ENCODE measurements at regions not wholly inside any gene's neighbourhood (a gene's known extent, or its start where the extent isn't known, plus 50 kb on each side); places are given as distances from the start of the nearest gene placed in this dataset.
"Not testable (repeated sequence)": the region's sequence is repeated elsewhere in the genome, so short reads cannot be mapped to it uniquely, and the experiment has no call there.

DNA sequence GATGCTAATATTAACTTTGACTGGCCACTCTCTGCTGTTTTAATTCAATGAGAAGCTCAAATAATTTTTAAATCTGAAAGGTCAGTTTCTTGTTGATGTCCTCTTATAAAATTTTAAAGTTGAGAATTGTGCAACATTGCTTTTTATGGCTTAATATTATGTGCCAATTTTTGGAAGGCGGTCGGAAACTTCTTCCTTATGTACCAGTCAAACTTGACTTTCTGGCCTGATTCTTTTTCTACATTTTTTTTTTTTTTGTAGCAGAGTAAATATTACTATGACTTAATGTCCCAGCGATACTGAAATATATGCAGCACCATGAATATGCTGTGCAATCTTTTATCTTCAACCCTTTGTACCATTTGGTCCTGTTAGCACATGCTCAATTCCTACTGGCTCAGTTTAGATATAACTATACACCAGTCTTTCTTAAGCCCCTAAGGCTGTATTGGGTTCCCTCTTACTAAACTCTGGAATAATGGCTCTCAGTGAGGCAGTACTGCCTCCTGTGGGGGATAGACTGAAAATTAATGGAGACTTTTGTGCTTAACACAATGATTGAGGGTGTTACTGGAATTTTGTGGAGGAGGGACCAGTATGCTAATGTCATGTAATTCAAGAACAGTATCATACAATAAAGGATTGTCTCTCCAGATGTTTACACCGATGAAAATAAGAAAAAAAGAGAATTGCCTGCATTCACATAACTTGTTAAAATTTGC, 156.4 kb upstream of the SYNCRIP start:
- DNase-seq, result no peak

DNA sequence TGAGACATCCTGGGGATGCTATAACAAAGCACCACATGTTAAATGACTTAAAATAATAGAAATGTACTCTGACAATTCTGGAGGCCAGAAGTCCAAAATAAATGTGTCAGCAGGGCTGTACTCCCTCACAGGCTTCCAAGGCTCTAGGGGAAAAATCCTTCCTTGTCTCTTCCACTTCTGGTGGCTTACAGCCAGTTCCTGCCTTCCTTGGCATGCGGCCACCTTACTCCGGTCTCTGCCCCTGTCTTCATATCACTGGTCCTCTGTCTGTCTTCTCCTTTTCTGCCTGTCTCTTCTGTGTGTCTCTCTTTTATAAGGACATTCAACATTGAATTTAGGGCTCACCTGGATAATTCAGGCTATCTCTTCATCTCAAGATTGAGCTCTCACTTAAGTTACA, 155.3 kb upstream of the SYNCRIP start:
- DNase-seq, result no peak

DNA sequence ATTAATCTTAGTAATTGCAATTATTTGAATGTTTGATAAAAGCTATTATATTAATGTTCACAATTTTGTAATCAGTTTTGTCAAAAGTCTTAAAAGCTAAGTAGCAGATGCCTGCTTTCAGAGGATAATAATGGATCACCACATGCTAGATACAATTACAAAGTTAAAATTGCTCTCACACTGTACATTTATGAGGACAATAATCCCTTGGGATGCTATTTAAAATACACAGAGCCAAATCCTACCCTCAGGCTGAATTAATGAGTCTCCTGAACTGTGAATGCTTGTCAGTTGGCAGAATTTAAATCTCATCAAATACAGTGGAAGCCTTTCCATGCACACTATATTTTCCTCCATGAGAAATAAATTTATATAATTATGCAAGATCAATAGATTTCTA, 153.3 kb upstream of the SYNCRIP start:
- no peak for DNase-seq

DNA sequence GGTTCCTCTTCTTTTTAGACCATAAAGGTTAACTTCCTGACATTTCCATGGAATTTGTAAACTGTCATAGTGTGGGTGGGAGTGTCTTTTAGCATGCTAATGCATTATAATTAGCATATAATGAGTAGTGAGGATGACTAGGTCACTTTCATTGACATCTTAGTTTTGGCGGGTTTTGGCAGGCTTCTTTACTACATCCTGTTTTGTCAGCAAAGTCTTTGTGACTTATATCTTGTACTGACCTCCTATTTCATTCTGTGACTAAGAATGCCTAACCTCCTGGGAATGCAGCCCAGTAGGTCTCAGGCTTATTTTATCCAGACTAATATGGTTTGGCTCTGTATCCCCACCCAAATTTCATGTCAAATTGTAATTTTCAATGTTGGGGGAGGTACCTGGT, 149.6 kb upstream of the SYNCRIP start:
- no peak for DNase-seq

DNA sequence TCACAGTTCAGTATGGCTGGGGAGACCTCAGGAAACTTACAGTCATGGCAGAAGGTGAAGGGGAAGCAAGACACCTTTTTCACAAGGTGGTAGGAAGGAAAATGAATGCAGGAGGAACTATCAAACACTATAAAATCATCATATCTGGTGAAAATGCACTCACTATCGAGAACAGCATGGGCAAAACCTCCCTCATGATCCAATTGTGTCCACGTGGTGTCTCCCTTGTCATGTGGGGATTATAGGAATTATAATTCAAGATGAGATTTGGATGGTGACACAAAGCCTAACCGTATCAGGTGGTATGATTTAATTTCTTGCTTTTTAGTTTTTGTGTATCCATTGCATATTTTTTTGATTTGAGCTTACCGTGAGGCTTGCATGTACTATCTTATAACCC, 133.2 kb upstream of the SYNCRIP start:
- no peak for DNase-seq

DNA sequence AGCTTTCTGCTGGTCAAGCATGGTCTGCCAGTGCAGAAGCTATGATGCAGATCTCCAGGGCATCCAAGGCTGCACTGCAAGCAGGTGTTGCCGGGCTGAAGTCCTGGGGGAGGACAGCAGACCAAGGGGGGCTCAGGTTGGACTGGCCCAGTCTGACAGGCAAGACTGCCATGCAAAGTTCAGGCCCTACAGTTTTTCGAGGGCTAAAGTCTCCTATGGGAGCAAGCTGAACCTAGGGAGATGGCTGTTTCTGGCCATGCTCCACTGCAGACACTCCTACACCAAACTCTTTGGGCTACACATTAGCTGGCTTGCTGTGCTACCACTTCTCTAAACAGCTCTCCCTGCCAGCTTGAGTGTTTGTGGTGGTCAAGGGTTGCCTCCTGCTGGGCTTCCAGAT, 130.0 kb upstream of the SYNCRIP start:
- no peak for DNase-seq

DNA sequence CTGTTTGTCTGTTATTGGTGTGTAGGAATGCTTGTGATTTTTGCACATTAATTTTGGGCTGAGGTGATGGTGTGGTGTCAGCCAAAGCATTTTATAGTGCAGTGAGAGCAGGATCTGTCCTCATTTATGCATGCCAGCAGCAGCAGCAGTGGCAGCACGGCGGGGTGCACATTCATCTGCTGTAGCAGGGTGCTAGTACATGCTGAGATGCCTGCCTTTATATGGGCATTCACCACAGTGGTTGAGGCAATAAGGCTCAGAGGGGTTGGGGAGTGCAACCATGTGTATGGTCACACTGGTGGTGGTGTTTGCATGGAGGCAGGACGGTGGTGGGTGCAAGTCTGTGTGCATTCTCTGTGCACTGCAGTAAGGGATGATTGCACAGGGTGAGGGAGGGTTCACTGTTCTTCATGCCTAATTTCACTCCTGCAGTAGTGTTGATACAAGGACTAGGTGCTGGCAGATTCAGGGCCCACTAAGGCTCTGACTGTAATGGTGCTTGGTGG, 129.3 kb upstream of the SYNCRIP start:
- no peak for DNase-seq

DNA sequence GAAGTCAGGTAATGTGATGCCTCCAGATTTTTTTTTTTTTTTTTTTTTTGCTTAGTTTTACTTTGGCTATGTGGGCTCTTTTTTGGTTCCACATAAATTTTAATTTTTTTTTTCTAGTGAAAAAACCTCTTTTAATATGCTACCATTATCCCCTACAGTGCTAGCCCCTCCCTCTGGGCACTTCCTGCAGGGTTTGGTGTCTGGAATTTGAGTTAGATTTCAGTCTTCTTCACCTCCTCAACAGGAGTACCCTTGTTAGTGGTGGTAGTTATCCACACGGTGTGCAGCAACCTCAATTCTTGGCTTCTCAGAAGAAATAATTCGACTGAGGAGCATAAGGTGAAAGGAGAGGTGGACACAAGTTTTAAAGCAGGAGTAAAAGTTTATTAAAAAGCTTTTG, 128.8 kb upstream of the SYNCRIP start:
- DNase-seq, result no peak

DNA sequence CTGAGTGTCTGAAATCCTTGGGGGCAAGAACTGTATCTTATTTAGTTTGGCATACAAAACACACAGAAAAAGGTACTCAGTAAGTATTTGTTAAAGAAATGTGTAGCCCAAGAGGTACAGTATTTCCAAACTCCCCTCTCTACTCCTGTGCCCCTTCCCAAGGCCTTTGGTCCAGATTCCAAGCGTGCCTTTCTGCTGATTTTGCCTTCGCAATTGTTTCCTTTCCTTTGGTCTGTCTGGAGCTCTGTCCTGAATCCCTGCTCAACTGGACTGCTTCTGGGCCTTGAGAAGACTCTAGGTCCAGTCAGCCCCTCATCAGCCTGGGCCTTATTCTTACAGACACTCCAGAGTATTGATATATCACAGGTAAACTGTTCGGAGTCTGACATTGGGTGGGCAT, 122.2 kb upstream of the SYNCRIP start:
- no peak for DNase-seq

DNA sequence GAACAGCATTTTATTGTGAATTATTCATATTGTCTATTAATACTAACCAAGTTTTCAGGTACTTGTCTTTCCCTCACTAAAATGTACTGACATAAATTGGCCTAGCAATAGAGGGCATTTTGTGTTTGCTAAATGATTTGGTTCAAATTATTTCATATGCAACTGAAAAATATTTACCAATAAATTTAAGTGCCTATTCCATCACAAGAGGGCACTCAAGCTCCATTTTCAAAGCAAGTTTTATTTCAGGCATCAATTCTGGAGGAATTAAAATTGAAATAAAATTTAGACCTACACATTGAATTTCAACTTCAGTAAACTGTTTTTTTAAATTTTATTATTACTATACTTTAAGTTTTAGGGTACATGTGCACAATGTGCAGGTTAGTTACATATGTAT, 114.3 kb upstream of the SYNCRIP start:
- no peak for DNase-seq

DNA sequence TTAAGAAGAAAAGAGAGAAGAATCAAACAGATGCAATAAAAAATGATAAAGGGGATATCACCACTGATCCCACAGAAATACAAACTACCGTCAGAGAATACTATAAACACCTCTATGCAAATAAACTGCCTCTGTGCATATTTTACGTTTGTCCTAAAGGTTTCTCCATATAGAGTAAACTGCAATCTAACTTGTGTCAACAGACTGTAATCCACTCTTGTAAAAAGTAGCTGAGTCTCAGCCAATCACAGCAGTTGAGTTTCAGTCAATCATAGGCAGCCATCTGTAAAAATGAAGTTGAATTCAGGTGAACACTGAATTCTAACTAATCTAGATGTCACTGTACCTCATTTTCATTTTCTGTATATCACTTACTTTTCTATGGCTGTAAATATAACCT, 112.2 kb upstream of the SYNCRIP start:
- DNase-seq, result no peak

DNA sequence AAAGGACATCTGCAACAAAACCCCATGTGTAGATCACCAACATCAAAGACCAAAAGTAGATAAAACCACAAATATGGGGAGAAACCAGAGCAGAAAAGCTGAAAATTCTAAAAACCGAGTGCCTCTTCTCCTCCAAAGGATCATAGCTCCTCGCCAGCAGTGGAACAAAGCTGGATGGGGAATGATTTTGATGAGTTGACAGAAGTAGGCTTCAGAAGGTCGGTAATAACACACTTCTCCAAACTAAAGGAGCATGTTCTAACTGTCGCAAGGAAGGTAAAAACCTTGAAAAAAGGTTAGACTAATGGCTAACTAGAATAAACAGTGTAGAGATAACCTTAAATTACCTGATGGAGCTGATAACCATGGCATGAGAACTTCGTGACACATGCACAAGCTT, 109.9 kb upstream of the SYNCRIP start:
- DNase-seq, result no peak

DNA sequence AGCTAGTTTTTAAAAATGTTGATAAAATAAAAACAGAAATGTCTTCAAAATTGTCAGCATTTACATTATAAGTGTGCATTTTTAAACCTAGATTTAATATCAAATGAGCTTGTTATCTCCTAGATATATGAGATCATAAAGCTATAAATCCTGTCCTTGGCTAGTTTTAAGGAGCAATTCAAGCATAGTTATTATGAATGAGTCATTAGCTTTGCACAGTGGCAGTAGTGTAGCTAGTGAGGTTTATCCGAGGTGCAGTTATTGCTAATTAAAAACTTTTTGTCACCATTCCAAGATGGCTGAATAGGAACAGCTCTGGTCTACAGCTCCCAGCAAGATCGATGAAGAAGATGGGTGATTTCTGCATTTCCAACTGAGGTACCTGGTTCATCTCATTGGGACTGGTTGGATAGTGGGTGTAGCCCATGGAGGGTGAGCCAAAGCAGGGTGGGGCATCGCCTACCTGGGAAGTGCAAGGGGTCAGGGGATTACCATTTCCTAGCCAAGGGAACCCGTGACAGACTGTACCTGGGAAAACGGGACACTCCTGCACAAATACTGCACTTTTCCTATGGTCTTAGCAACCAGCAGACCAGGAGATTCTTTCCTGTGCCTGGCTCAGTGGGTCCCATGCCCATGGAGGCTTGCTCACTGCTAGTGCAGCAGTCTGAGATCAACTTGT, 108.8 kb upstream of the SYNCRIP start:
- no peak for DNase-seq

DNA sequence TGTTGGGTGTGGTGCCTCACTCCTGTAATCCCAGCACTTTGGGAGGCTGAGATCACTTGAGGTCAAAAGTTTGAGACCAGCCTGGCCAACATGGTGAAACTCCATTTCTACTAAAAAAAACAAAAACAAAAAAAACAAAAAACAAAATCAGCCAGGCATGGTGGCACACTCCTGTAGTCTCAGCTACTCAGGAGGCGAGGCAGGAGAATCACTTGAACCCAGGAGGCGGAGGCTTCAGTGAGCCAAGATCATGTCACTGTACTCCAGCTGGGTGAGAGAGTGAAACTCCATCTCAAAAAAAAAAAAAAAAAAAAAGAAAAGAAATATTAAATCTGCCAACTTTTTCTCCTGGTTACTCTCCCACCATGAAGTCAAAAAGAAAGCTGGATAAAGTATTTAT, 107.5 kb upstream of the SYNCRIP start:
- DNase-seq, result not testable (repeated sequence)

DNA sequence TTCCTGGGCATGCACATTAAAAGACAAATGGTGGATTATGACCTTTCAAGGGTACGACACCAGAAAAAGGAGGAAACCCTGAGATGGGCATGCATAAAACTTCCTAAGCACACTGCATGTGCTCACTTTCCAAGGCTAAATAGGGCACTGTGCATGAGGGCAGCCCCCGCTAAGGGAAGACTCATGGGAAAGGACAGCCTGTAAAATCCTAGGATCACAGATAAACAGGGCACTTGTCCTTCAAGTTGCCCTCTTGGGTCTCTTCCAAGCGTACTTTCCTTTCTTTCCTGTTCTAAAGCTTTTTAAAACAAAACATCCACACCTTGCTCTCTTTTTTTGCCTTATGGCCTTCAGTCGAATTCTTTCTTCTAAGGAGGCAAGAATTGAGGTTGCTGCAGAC, 106.5 kb upstream of the SYNCRIP start:
- no peak for DNase-seq

DNA sequence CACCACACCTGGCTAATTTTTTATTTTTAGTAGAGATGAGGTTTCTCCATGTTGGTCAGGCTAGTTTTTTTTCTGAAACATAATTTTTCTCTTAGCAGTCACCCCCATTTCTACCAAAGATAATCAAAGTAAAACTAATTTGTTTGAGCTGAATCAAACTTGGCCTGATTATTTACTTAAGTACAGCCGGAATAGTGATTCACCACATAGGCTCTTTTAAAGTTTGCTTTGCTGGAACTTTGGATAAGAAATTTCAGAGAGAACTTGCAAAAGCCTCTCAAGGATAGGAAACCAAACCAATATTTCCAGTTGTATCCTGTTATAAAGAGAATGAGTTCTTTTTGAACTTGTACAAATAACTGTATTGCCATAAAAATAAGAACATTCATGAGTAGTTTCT, 105.0 kb upstream of the SYNCRIP start:
- no peak for DNase-seq

DNA sequence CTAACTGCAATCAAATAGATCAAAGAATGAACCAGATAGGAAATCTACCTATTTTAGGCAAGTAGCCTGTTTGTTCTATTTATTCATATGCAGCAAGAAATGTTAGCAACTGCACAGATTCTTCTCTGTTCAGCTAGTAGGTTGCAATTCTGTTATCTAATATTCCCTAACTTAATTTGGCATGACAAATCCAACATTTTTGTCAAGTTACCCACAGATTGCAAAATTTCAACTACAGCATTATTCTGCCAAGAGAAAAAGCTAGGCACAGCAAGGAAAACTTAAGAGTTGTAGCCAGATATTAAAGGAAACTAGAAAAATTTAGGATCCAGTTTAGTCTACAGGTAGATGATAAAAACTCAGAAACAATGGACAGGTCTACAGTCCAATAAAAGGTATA, 104.4 kb upstream of the SYNCRIP start:
- no peak for DNase-seq

DNA sequence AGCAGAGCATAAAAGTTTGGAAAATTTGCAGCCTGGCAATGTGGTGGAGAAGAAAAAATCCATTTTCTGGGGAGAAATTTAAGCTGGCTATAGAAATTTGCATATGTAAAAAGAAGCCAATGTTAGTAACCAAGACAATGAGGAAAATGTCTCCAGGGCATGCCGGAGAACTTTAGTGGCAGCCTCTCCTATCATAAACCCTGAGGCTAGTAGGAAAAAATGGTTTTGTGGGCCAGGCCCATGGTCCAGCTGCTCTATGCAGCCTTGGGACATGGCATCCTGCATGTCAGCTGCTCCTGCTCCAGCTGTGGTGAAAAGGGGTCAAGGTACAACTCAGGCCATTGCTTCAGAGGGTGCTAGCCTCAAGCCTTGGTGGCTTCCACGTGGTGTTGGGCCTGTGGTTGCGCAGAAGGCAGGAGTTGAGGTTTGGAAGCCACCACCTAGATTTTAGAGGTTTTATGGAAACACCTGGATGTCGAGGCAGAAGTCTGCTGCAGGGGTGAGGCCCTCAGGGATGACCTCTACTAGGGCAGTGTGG, 101.8 kb upstream of the SYNCRIP start:
- no peak for DNase-seq

DNA sequence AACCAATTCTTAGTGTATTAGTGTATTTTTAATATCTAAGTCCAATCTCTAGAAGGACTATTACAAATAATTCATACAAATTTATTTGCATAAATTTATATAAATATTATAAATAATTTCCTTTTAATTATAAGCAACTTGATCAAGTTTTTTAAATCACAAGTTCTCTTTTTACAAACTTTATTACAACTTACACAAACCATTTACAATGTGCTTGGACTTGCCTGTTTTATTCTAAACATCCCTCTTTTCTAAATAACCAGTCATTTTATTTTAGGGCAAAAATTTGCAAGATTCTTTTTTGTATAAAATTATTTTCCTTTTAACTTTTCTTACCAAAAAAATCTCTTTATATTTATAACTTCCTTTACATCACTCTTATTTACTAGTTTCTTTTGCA, 83.5 kb upstream of the SYNCRIP start:
- DNase-seq, result no peak

DNA sequence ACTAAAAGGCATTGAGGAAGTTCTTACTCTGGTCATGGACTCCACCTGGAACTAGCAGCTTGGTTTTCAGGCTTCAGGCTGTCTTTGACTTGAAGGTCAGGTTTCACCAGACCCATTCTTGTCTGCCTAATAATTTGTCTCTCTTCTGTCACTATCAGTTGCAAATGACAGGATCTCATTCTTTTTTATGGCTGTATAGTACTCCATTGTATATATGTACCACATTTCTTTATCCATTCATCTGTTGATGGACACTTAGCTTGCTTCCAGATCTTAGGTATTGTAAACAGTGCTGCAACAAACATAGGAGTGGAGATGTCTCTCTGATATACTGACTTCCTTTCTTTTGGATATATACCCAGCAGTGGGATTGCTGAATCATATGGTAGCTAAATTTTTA, 73.1 kb upstream of the SYNCRIP start:
- no peak for DNase-seq

DNA sequence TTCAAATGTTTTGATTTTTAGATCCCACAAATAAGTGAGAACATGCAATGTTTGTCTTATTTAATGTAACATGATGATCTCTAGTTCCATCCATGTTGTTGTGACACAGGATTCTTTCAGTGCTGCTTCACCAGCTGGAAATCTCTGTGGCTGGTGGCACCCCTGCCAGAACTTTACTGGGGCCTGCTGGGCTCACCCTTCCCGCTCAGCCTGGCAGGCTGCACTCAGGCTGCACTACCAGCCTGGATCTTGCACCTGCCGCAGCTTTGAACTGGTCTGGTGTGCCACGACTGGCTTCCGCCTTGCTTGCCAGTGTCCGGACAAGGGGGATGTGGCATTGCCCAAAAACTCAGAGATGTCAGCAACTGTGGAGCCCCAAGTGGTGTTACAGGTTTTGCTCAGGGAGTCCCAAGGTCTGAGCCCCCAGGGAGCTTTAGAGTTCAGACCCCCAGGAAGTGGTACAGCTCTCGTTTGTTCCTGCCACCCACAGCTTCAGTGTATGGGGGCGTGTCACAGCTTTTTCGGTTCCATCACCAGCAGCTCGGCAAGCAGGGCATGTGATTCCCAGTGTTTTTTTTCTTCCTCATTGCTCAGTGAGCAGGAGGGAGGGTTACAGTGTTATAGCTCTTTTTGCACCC, 72.3 kb upstream of the SYNCRIP start:
- DNase-seq, result no peak

DNA sequence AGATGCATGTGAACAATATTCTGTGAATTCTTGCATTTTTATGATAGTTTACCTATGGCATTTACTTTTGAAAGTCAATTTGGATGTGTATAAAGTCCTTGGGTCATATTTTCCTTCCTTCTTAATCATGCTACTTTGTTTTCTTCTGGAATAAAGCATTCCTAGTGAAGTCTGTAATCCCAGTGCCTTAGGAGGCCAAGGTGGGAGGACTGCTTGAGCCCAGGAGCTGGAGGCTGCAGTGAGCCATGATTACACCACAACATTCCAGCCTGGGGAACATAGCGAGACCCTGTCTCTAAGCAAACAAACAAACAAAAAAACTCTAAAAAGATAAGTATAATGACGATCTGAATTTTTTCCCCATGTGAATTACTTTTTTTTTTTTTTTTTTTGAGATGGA, 69.7 kb upstream of the SYNCRIP start:
- DNase-seq, result no peak

DNA sequence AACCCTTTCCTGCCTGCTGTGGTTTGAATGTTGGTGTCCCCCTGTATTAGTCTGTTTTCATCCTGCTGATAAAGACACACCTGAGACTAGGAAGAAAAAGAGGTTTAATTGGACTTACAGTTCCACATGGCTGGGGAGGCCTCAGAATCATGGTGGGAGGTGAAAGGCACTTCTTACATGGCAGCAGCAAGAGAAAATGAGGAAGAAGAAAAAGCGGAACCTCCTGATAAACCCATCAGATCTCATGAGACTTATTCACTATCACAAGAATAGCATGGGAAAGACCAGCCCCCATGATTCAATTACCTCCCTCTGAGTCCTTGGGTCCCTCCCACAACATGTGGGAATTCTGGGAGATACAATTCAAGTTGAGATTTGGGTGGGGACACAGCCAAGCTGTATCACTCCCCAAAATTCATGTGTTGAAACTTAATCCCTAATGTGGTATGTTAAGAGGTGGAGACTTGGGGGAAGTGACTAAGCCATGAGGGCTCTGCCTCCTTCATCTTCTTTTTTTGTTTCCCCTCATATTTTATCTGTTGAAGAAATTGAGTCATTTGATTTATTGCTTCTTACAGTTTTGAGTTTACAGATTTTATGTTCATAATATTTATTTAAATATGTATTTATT, 64.9 kb upstream of the SYNCRIP start:
- not testable (repeated sequence) for DNase-seq

DNA sequence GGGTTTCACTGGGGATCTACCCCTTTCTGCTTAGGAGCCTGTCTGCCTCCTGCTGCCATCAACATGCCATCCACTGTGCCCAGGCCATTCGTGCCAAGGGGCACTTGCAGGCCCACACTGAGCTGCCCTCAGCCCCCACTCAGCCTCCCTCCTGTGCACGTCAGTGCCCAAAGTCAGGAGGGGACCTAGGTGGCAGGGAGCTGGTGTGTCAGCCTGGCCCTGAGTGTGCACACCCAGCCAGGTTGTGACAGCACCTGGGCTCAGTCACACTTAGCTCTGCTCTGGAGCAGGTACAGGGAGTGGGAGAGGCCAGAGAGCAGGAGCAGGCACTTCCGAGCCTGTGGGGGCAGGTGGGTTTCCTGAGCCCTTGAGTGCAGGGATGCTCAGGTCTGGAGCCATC, 63.6 kb upstream of the SYNCRIP start:
- no peak for DNase-seq
